Epithelial cell of esophagus (primary cell): ENCODE measurements at regions not wholly inside any gene's neighbourhood (a gene's known extent, or its start where the extent isn't known, plus 50 kb on each side); places are given as distances from the start of the nearest gene placed in this dataset.
A peak's percentile ranks its signal among the peaks of the same experiment; 100 is the strongest.

Source experiments
- DNase-seq: peaks from one replicate; pipeline ENCODE4 v3.0.0; 2010; ENCODE audit warnings: low read depth
- H3K4me3 ChIP-seq: 2 replicates; pipeline ENCODE4 v1.5.1; 2011; ENCODE audit warnings: mild to moderate bottlenecking, low read length, control low read depth
- TF ChIP-seq, protein P1 (sequence below): IDR thresholded peaks from 2 replicates; pipeline ENCODE4 v1.5.1; 2011; ENCODE audit warnings: low read depth, mild to moderate bottlenecking, low read length, control low read depth, inconsistent platforms; ENCODE audit not compliant: insufficient read depth; ENCODE audit errors: missing control alignments

DNA sequence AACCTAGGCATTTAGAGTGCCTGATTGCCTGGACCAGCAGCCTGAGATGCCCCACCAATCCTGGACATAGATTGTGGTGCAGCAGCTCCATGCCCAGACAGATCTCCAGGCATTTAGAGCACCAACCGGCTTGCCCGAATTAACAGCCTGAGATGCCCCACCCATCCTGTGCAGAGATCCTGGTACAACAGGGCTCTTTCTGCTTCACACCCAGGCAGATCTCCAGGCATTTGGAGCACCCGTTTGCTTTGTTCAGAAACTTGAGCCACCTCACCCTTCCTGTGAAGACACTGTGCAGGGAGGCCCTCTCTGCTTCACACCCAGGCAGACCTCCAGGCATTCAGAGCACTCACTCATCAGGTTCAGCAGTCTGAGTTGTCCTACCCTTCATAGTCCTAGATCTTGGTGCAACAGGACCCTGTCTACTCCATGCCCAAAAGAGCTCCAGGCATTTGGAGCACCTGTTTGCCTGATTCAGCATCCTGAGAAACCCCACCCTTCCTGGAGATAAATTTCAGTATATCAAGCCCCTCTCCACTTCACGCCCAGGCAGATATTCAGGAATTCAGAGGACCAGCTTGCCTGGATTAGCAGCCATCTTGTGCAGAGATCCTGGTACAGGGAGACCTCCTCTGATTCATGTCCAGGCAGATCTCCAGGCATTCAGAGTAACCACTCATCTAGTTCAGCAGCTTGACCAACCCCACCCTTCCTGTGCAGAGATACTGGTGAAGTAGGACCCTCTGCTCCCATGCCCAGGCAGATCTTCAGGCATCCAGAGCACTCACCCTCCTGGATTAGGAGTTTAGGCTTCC, 189.2 kb upstream of the FERMT1 start:
- peak; percentile 92 for DNase-seq
- TF ChIP-seq, protein P1, sequence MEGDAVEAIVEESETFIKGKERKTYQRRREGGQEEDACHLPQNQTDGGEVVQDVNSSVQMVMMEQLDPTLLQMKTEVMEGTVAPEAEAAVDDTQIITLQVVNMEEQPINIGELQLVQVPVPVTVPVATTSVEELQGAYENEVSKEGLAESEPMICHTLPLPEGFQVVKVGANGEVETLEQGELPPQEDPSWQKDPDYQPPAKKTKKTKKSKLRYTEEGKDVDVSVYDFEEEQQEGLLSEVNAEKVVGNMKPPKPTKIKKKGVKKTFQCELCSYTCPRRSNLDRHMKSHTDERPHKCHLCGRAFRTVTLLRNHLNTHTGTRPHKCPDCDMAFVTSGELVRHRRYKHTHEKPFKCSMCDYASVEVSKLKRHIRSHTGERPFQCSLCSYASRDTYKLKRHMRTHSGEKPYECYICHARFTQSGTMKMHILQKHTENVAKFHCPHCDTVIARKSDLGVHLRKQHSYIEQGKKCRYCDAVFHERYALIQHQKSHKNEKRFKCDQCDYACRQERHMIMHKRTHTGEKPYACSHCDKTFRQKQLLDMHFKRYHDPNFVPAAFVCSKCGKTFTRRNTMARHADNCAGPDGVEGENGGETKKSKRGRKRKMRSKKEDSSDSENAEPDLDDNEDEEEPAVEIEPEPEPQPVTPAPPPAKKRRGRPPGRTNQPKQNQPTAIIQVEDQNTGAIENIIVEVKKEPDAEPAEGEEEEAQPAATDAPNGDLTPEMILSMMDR, result no peak
- H3K4me3 ChIP-seq, result no peak overlapping the region

DNA sequence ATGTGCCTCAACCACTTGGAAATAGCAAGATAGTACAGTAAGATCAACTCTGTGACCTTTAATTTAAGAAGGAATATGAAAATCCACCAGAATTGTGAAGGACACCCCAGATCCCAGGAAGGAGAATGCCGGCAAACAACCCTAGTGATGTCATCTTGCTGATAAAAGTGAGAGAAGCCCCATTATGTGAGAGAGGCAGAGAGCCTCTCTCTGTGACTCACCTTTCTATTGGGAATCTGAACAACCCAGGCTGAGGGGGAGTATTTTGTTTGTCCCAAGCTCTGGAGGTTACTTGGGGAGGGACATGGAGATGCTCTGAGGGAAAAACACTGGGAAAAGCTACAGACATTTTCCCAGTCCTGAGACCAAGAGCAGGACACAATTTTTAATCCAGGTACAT, 188.3 kb upstream of the FERMT1 start:
- H3K4me3 ChIP-seq, result no peak overlapping the region
- TF ChIP-seq, protein P1, result no peak
- peak; percentile 8 for DNase-seq

DNA sequence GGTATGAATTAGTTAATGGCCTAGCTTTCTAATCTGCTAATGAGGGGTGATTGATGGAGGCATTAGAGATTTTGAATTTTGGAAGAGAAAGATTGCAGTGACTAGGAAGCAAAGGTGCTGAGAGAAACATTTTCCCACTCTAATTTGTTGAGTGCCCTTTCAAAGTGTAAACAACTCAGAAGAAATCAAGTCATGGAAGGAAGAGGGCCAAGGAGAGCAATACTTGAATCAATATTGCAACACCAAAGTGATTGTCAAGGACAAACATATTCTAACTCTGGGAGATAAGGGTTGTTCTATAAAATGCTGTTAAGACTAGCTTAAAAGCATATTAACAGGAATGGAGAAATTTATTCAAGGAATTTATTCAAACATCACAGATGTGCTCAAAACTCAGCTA, 182.7 kb upstream of the FERMT1 start:
- no peak for DNase-seq
- TF ChIP-seq, protein P1, result no peak
- no peak overlapping the region for H3K4me3 ChIP-seq

DNA sequence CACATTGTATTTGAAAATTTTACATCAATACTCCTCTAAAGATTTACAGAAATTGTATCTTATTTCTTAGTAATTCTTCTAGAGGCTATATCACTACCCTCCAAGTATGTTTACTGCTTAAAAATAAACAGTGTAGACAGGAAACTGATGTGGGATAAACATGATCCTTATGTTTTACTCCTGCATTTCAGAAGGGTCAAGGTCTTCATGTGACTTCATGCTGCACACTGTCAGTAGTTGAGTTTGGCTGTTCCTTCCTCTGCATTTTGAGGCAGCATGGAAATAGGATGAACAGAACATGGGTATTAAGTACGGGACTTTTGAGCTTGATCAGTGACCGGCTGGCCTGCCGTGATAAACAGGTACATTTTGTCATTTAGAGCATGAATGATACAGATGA, 179.2 kb upstream of the FERMT1 start:
- DNase-seq, result no peak
- H3K4me3 ChIP-seq, result no peak overlapping the region
- TF ChIP-seq, protein P1, result no peak

DNA sequence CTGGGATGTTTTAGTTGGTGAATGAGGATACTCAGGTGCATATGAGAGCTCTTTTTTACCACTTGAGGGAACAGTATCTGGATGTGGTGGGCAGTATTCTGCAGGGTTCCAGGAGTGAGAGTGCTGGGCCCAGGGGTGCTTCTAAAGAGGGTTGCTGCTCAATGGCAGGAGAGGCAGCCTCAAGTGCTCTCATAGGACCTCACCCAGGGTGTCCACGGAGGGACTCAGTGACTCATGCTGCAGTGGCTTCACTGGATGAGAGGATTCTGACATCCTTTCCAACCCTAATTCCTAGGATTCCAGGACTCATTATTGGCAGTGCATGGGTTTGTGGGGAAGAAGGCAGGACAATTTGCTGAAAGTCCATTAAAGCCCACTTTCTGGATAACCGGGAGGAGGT, 176.6 kb upstream of the FERMT1 start:
- TF ChIP-seq, protein P1, result no peak
- no peak overlapping the region for H3K4me3 ChIP-seq
- DNase-seq, result peak; percentile 22

DNA sequence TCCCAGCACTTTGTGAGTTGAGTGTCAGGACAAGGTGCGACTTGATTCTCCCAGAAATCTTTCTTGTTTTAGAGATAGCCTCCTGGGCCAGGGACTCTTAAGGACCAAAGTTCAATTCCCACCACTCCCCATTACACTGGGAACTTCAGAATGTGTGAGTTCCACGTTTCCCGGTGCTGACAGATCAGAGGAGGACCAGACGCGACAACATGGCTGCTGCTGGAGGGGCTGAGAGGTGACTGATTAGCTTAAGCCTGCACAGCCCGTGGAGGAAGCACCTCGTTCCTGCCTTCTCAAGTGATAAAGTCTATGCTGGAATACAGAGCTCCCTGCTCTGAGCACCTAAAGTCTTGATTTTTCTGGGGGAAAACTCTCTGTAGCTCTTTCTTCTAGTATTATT, 175.2 kb upstream of the FERMT1 start:
- DNase-seq, result no peak
- TF ChIP-seq, protein P1, result no peak

DNA sequence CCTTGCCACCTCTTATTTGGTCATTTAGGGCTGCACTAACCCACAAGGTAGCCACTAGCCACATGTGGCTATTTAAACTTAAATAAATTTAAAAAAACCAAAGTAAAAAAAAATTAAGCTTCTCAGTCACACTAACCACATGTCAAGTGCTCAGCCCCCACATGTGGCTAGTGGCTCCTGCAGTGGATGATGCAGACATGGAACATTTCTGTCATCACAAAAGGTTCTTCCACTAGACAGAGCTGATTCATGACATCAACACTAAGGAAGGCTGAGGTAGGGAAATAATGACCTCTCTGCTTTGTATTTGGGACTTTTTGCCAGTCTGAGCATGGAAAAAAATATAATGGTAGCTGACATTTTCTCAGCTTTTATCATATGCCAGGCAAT, 173.0 kb upstream of the FERMT1 start:
- no peak for DNase-seq
- H3K4me3 ChIP-seq, result no peak overlapping the region
- TF ChIP-seq, protein P1, result no peak

More for the DNA sequence above, 175.2 kb upstream of the FERMT1 start:
- H3K4me3 ChIP-seq, result no peak overlapping the region
